ENCODE measurements at regions not wholly inside any gene's neighbourhood (a gene's known extent, or its start where the extent isn't known, plus 50 kb on each side); places are given as distances from the start of the nearest gene placed in this dataset.

DNA sequence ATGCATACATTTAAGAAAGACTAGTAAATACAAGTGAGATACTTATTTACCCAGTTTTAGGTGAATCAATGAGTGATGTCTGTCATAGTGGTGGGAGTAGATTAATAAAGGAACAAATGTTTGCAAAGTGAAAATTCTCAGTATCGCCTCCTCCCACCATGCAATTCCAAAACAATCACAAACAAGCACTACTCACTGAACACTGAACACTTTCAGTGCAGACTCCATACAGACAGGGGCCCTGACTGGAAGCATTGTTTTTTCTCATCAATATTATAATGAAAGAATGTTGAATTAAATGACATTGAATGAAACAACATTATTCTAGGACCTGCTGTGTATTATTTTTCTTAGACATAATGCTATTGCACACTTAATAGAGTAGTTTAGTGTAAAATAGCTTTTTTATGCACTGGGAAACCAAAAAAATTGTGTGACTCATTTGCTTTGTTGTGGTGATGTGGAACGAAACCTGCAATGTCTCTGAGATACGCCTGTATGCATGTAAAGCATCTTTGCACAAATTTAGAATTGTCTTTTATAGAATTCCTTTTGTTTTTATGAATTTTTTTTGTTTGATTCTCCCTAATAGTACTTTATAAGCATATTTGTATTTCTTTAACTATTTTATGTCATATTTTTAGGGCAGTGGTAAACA lies 317.5 kb downstream of the UTRN start:
- TF ChIP-seq CTCF (conservative IDR thresholded peaks at IDR 0.05) (no peak), ZFX (IDR thresholded peaks at IDR 0.05) (no peak)

Data from C4-2B (cell line).